Transverse colon (tissue), 4 donors: ENCODE measurements at regions not wholly inside any gene's neighbourhood (a gene's known extent, or its start where the extent isn't known, plus 50 kb on each side); places are given as distances from the start of the nearest gene placed in this dataset.

Experiments
- POLR2A ChIP-seq: fragments of 450-650 bp; IDR thresholded peaks from one replicate; pipeline ENCODE4 v1.6.1; 2016; ENCODE audit warnings: antibody characterized with exemption, mild to moderate bottlenecking, moderate library complexity
- POLR2AphosphoS5 ChIP-seq, 3 donors: sonication (generic); formaldehyde crosslinking; IDR thresholded peaks; one replicate each; pipeline ENCODE4 v1.6.1; 2016; ENCODE audit warnings: antibody characterized with exemption in 3 of 3
- TF ChIP-seq, protein P1 (sequence below), 5 experiments: fragments of 200-600 bp in 3 of 5; fragments of 450-650 bp in 2 of 5; sonication (generic) in 3 of 5; IDR thresholded peaks; 1 replicate in 2 of 5; 2 replicates in 3 of 5; pipeline ENCODE4 v1.5.1; 2016 to 2017; ENCODE audit warnings: antibody characterized with exemption in 5 of 5, inconsistent platforms in 3 of 5, mild to moderate bottlenecking in 2 of 5, moderate library complexity in 1 of 5

DNA sequence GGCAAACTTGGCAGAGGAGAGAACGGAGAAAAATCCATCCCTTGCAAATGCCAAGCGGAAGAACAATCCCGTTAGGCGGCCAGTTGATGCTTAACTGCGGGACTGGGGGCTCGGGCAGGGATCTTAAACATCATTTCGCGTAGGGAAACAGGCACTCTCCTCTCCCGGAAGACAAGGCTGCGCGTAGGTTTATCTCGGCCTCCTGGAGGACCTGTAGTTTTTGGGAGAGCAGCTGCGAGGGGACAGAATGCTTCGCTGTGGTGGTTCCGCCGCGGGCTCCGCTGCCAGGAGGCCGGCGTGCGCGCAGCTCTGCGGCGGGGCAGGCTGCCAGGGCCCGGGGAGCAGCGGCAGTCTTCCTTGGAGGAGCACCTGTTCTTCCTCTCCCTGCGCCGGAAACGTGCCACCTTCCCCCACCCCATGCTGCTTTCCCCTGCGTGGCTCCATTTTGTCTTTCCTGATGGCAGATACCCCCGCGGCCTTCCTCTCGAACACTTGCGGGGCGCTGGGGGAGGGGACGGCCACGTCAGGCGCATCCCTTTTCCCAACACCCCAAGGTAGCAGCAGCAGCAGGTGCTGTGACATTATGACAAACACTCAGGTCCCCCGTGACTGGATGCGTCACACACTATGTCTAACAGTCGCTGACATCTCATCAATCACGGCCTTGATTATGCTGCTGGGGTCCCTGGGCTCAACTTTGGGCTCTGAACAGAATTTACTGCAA is 230.7 kb upstream of the BTBD3 start:
- TF ChIP-seq, protein P1, sequence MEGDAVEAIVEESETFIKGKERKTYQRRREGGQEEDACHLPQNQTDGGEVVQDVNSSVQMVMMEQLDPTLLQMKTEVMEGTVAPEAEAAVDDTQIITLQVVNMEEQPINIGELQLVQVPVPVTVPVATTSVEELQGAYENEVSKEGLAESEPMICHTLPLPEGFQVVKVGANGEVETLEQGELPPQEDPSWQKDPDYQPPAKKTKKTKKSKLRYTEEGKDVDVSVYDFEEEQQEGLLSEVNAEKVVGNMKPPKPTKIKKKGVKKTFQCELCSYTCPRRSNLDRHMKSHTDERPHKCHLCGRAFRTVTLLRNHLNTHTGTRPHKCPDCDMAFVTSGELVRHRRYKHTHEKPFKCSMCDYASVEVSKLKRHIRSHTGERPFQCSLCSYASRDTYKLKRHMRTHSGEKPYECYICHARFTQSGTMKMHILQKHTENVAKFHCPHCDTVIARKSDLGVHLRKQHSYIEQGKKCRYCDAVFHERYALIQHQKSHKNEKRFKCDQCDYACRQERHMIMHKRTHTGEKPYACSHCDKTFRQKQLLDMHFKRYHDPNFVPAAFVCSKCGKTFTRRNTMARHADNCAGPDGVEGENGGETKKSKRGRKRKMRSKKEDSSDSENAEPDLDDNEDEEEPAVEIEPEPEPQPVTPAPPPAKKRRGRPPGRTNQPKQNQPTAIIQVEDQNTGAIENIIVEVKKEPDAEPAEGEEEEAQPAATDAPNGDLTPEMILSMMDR (IDR thresholded peaks at IDR 0.05) = no peak
- TF ChIP-seq POLR2A (no peak), POLR2AphosphoS5 (IDR thresholded peaks at IDR 0.05) (no peak)
